Activated naive CD4-positive, alpha-beta T cell treated with anti-CD3 and anti-CD28 coated beads, Interleukin-2, amount 10 ng/mL, durations not matched to agents 7 days and 5 days (primary cell): ENCODE measurements at regions not wholly inside any gene's neighbourhood (a gene's known extent, or its start where the extent isn't known, plus 50 kb on each side); places are given as distances from the start of the nearest gene placed in this dataset.
"Not testable (repeated sequence)": the region's sequence is repeated elsewhere in the genome, so short reads cannot be mapped to it uniquely, and the experiment has no call there.

ENCODE experiments used
- CTCF ChIA-PET: fragments of 350-600 bp; sonication (Branson Sonifier 250); formaldehyde crosslinking; loops from one replicate; lab custom pipeline; 2021; ENCODE audit warnings: antibody characterized with exemption; lab: Charles Lee
- DNase-seq: peaks from one replicate; pipeline ENCODE4 v3.0.0-alpha.2; 2020
- H3K27ac Mint-ChIP-seq: one replicate; pipeline ENCODE4 v1.8.0; 2021; ENCODE audit warnings: mild to moderate bottlenecking, moderate library complexity, mixed read lengths
- H3K27me3 Mint-ChIP-seq: one replicate; pipeline ENCODE4 v1.8.0; 2021; ENCODE audit warnings: mild to moderate bottlenecking, mixed read lengths
- H3K36me3 Mint-ChIP-seq: one replicate; pipeline ENCODE4 v1.8.0; 2021; ENCODE audit warnings: mixed read lengths
- H3K4me1 Mint-ChIP-seq: one replicate; pipeline ENCODE4 v1.8.0; 2021; ENCODE audit warnings: mixed read lengths
- H3K4me3 Mint-ChIP-seq: one replicate; pipeline ENCODE4 v1.8.0; 2021; ENCODE audit warnings: mild to moderate bottlenecking, moderate library complexity, mixed read lengths
- H3K9me3 Mint-ChIP-seq: one replicate; pipeline ENCODE4 v1.8.0; 2021; ENCODE audit warnings: mixed read lengths

DNA sequence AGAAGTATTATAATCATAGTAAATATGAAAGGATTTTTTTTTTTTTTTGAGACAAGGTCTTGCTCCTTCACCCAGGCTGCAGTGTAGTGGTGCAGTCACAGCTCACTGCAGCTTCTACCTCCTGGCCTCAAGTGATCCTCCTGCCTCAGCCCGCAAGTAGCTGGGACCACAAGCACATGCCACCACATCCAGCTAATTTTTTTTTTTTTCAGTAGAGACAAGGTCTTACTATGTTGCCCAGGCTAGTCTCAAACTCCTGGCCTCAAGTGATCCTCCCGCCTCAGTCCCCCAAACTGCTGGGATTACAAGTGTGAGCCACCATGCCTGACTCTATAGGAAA is 86.2 kb upstream of the FOXN2 start:
- DNase-seq: no peak
- Mint-ChIP-seq H3K27ac (no peak overlapping the region), H3K4me1 (peaks cover 7% of the 10 kb centered on the region), H3K9me3 (no peaks in the 10 kb centered on the region), H3K36me3 (peaks cover 2% of the 10 kb centered on the region), H3K27me3 (peaks cover 4% of the 10 kb centered on the region), H3K4me3 (no peak overlapping the region)
- CTCF ChIA-PET: interaction anchor here (0.6 kb wide), 1 partner anchor 110 kb away, joined by 3 read pairs; no protein-coding TSS in a partner anchor

DNA sequence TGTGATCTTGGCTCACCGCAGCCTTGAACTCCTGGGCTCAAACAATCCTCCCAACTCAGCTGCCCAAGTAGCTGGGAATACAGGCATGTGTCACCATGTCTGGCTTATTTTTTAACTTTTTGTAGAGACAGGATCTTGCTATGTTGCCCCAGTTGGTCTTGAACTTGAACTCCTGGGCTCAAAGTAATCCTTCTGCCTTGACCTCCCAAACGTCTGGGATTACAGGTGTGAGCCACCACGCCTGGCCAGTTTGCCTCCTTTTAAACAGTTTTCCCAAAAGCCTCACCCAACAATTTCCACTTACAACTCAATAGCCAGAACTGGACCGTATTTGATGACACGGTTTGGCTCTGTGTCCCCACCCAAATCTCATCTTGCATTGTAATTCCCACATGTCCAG is 85.4 kb upstream of the FOXN2 start:
- H3K27ac Mint-ChIP-seq: no peak overlapping the region
- H3K27me3 Mint-ChIP-seq: peaks cover 4% of the 10 kb centered on the region
- CTCF ChIA-PET: no interaction called here
- H3K9me3 Mint-ChIP-seq: no peaks in the 10 kb centered on the region
- H3K4me1 Mint-ChIP-seq: peaks cover 7% of the 10 kb centered on the region
- H3K4me3 Mint-ChIP-seq: no peak overlapping the region
- peaks cover 2% of the 10 kb centered on the region for H3K36me3 Mint-ChIP-seq
- DNase-seq: no peak

DNA sequence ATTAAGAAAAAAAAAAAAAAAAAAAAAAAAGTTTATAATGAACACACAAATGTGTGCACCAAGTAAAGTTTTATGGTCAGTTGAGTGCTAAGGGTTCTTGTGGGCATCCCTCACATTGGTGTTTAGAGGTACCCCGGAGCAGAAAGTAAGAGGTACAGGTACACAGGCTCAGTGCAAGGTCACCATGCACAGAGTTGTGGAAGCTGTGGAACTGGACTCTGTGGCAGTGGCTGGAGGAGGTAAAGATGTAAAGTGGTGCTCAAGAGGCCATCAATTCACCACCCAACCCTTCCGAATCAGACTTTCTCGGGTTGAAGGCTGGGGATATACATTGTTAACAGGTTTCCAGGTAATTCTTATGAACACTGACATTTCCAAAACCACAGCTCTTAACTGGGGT is 83.6 kb upstream of the FOXN2 start:
- no peak for DNase-seq
- H3K27ac Mint-ChIP-seq: no peak overlapping the region
- no peak overlapping the region for H3K4me3 Mint-ChIP-seq
- CTCF ChIA-PET: no interaction called here
- H3K4me1 Mint-ChIP-seq: peaks cover 18% of the 10 kb centered on the region
- peaks cover 2% of the 10 kb centered on the region for H3K9me3 Mint-ChIP-seq
- H3K27me3 Mint-ChIP-seq: peaks cover 4% of the 10 kb centered on the region
- H3K36me3 Mint-ChIP-seq: peaks cover 4% of the 10 kb centered on the region

DNA sequence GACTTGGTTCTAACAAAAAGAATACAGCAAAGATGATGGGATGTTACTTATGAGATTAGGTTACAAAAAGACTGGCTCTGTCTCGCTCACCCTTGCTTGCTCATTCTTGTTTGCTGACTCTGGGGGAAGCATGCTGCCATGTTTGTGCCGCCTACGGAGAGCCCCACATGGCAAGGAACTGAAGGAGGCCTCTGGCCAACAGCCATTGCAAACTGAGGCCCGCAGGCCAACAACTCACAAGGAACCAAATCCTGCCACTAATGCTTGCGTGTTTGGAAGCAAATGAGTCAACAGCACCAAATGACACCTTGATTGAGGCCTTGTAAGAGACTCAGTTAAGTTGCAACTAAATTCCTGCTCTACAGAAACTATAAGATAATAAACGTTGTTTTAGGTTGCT is 82.1 kb upstream of the FOXN2 start:
- H3K27me3 Mint-ChIP-seq: peaks cover 4% of the 10 kb centered on the region
- CTCF ChIA-PET: no interaction called here
- H3K9me3 Mint-ChIP-seq: peaks cover 2% of the 10 kb centered on the region
- H3K36me3 Mint-ChIP-seq: peaks cover 6% of the 10 kb centered on the region
- H3K4me1 Mint-ChIP-seq: peaks cover 31% of the 10 kb centered on the region
- H3K27ac Mint-ChIP-seq: no peak overlapping the region
- no peak overlapping the region for H3K4me3 Mint-ChIP-seq
- DNase-seq: no peak

DNA sequence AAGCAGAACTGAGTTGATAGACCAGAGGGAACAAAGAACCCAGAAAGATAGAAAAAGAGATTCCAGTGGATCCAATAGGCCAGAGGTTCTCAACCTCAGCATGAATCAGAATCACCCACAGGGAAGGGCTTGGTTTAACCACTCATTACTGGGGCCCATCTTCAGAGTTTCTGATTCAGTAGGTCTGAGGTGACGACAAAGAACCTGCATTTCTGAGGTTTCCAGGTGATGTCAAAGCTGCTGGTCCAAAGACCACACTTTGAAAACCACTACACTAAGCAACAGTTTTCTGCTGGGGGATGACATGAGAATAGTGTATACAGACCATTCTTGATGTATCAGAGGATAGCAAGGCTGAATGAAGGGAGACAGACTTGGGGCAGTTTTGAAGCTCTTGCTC is 81.5 kb upstream of the FOXN2 start:
- peaks cover 31% of the 10 kb centered on the region for H3K4me1 Mint-ChIP-seq
- DNase-seq: no peak
- CTCF ChIA-PET: no interaction called here
- peaks cover 4% of the 10 kb centered on the region for H3K27me3 Mint-ChIP-seq
- H3K36me3 Mint-ChIP-seq: peaks cover 6% of the 10 kb centered on the region
- H3K9me3 Mint-ChIP-seq: peaks cover 2% of the 10 kb centered on the region
- no peak overlapping the region for H3K4me3 Mint-ChIP-seq
- peak overlapping the region; percentile 33 for H3K27ac Mint-ChIP-seq

DNA sequence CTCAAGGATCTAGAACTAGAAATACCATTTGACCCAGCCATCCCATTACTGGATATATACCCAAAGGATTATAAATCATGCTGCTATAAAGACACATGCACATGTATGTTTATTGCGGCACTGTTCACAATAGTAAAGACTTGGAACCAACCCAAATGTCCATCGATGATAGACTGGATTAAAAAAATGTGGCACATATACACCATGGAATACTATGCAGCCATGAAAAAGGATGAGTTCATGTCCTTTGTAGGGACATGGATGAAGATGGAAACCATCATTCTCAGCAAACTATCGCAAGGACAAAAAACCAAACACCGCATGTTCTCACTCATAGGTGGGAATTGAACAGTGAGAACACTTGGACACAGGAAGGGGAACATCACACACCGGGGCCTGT is 80.7 kb upstream of the FOXN2 start:
- H3K4me3 Mint-ChIP-seq, DNase-seq, H3K36me3 Mint-ChIP-seq, H3K27me3 Mint-ChIP-seq, H3K27ac Mint-ChIP-seq, CTCF ChIA-PET, H3K9me3 Mint-ChIP-seq: not testable (repeated sequence)
- H3K4me1 Mint-ChIP-seq: peaks cover 31% of the 10 kb centered on the region

DNA sequence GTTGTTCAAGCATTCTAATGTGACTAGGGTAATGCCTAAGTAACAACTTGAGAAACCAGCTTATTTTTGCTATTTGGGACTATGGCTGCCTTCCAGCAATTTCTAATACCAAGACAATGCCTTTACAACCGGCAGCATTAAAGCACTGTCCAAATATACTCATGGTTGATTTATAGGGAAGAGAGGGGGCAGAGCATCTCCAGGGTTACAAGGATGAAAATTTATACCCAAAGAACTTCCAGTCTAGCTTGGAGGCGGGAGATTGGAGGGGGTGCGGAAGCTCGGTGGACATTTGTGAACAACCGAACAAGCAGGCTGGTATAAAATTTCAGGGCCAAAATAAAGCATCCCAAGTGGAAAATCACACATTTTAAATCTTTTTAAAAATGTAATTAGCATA is 79.4 kb upstream of the FOXN2 start:
- peaks cover 6% of the 10 kb centered on the region for H3K36me3 Mint-ChIP-seq
- no peaks in the 10 kb centered on the region for H3K27me3 Mint-ChIP-seq
- H3K4me1 Mint-ChIP-seq: peaks cover 31% of the 10 kb centered on the region
- H3K4me3 Mint-ChIP-seq: no peak overlapping the region
- peaks cover 2% of the 10 kb centered on the region for H3K9me3 Mint-ChIP-seq
- DNase-seq: no peak
- CTCF ChIA-PET: no interaction called here
- no peak overlapping the region for H3K27ac Mint-ChIP-seq

DNA sequence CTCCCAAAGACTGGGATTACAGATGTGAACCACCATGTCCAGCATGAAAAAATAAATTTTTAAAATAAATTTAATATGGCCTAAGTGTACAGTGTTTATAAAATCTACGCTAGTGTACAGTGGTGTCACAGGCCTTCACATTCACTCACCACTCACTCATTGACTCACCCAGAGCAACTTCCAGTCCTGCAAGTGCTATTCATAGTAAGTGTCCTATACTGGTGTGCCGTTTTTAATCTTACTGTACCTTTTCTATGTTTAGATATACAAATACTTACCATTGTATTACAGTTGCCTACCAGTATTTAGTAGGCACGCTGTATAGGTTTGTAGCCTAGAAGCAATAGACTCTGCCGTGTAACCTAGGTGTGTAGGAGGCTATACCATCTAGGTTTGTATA is 76.1 kb upstream of the FOXN2 start:
- Mint-ChIP-seq H3K4me1 (peaks cover 24% of the 10 kb centered on the region), H3K9me3 (peaks cover 2% of the 10 kb centered on the region), H3K27me3 (no peaks in the 10 kb centered on the region), H3K27ac (no peak overlapping the region), H3K4me3 (no peak overlapping the region), H3K36me3 (peaks cover 8% of the 10 kb centered on the region)
- DNase-seq: no peak
- CTCF ChIA-PET: no interaction called here

DNA sequence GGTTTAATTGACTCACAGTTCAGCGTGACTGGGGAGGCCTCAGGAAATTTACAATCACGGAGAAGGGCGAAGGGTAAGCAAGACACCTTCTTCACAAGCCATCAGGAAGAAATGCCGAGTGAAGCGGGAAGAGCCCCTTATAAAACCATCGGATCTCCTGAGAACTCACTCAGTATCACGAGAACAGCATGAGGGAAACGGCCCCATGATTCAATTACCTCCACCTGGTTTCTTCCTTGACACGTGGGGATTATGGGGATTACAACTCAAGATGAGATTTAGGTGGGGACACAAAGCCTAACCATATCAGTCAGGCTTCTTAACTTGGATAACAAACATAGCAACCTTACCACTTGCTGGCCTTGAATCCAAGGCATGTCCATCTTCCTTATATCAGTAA is 73.6 kb upstream of the FOXN2 start:
- Mint-ChIP-seq H3K4me3 (no peak overlapping the region), H3K36me3 (peaks cover 5% of the 10 kb centered on the region), H3K9me3 (no peaks in the 10 kb centered on the region), H3K27ac (no peak overlapping the region), H3K27me3 (no peaks in the 10 kb centered on the region), H3K4me1 (peaks cover 13% of the 10 kb centered on the region)
- DNase-seq: no peak
- CTCF ChIA-PET: no interaction called here

DNA sequence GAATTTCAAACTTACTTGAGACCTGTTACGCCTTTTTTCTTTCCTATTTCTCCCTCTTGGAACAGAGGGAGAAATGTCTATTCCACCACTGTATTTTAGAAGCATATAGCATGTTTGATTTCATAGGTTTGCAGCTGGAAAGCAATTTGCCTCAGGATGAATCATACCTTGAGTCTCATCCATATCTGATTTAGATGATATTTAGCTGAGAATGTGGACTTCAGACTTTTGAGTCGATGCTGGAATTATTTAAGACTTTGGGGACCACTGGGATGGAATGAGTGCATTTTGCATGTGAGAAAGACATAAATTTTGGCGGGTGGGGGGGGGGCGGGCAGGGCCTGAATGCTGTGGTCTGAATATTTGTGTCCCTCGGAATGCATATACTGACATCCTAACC is 67.3 kb upstream of the FOXN2 start:
- CTCF ChIA-PET: no interaction called here
- DNase-seq: no peak
- H3K36me3 Mint-ChIP-seq: no peaks in the 10 kb centered on the region
- no peaks in the 10 kb centered on the region for H3K9me3 Mint-ChIP-seq
- no peak overlapping the region for H3K4me3 Mint-ChIP-seq
- H3K27ac Mint-ChIP-seq: no peak overlapping the region
- H3K27me3 Mint-ChIP-seq: no peaks in the 10 kb centered on the region
- H3K4me1 Mint-ChIP-seq: peaks cover 12% of the 10 kb centered on the region

DNA sequence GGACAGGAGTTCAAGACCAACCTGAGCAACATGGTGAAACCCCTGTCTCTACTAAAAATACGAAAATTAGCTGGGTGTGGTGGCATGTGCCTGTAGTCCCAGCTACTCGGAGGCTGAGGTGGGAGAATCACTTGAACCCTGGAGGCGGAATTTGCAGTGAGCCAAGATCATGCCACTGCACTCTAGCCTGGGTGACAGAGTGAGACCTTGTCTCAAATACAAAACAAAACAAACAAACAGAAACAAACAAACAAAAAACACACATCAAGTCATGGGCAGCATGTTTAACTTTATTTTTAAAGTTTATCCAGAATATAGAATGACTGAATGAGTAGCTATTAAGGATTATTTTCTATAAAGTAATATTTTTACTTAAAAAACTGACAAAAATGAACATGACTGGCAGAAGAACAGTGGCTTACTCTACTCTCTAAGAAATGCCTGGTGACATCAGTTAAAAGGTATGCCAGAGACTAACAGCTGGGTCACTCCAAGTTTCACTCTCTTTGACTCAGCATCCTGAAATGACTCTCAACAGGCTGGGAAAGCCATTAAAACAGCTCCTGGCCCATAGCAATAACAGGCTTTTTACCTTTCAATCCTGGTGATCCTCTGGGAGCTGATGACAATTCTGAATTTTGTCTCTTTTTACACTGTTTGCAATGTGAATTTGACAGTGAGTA is 66.1 kb upstream of the FOXN2 start:
- Mint-ChIP-seq H3K9me3 (no peaks in the 10 kb centered on the region), H3K27ac (no peak overlapping the region), H3K4me1 (peaks cover 12% of the 10 kb centered on the region), H3K27me3 (no peaks in the 10 kb centered on the region), H3K36me3 (no peaks in the 10 kb centered on the region), H3K4me3 (no peak overlapping the region)
- DNase-seq: no peak
- CTCF ChIA-PET: interaction anchor here (0.9 kb wide), 1 partner anchor 12 kb away, joined by 3 read pairs; no protein-coding TSS in a partner anchor

DNA sequence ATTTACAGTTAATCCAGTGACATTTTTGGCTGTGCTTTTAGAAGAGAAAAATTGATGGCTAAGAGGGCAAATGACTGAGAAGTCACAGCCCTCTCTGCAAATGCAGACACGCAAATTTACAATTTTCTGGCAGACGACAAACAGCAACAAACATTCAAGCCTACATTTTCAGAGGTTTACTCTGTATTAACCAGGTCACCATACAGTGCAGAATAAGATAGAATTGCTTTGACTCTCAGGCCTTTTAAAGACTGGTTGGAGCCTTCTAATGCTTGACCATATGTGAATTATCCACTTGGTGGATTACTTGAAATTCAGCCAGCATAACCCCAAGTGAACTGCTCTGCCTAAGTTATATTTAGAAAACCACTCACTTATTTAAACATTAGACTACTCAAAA is 65.5 kb upstream of the FOXN2 start:
- Mint-ChIP-seq H3K27me3 (no peaks in the 10 kb centered on the region), H3K4me1 (peaks cover 12% of the 10 kb centered on the region), H3K27ac (no peak overlapping the region), H3K9me3 (no peaks in the 10 kb centered on the region), H3K36me3 (no peaks in the 10 kb centered on the region), H3K4me3 (no peak overlapping the region)
- CTCF ChIA-PET: no interaction called here
- DNase-seq: no peak

DNA sequence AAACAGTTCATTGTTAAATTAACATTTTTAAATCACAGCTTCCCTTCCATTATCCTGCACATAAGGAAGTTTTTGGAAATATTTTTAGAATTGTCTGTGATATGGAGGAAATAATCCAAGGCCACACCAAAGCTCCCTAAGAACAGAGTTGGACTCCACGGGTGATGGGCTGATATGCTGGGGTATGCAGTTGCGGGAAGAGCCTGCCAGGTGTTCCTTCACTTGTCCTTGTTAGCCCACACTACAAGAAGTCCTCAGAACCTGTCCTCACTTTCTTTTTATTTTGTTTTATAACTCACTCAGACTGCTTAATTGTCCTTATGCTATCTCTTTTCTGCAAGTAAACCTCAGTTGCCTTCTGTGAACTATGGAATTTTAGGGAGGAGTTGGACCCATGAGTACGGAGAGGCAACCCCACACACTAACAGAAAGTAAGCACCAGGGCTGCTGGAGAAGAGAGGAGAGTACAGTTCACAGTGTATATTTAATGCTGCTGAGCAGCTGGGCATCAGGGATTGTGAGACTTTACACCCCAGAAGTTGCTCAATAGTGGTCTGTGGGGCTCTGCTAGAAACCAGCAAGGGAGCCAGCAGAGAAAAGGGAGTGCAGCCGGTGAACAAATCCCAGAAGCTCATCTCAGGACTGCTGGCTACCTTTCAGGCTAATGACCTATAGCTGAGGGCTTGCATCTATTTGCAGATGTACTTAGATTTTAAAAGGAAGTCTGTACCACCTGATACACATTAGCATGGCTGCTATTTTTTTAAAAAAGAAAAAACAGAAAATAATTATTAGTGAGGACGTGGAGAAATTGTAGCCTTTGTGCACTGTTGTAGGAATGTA is 64.6 kb upstream of the FOXN2 start:
- no peaks in the 10 kb centered on the region for H3K9me3 Mint-ChIP-seq
- no peaks in the 10 kb centered on the region for H3K36me3 Mint-ChIP-seq
- H3K4me3 Mint-ChIP-seq: no peak overlapping the region
- DNase-seq: no peak
- no peaks in the 10 kb centered on the region for H3K27me3 Mint-ChIP-seq
- H3K4me1 Mint-ChIP-seq: peaks cover 12% of the 10 kb centered on the region
- CTCF ChIA-PET: no interaction called here
- no peak overlapping the region for H3K27ac Mint-ChIP-seq

DNA sequence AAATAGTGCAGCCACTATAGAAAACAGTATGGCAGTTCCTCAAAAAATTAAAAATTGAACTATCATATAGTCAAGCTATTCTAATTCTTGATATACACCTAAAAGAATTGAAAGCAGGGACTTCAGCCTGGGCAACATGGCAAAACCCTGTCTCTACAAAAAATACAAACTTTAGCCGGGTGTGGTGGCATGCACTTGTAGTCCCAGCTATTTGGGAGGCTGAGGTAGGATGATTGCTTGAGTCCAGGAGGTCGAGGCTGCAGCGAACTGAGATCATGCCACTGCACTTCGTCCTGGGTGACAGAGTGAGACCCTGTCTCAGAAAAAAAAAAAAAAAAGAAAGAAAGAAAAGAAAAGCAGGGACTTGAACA is 64.0 kb upstream of the FOXN2 start:
- H3K27ac Mint-ChIP-seq: no peak overlapping the region
- peaks cover 12% of the 10 kb centered on the region for H3K4me1 Mint-ChIP-seq
- H3K4me3 Mint-ChIP-seq: no peak overlapping the region
- CTCF ChIA-PET: no interaction called here
- H3K27me3 Mint-ChIP-seq: no peaks in the 10 kb centered on the region
- DNase-seq: no peak
- no peaks in the 10 kb centered on the region for H3K9me3 Mint-ChIP-seq
- H3K36me3 Mint-ChIP-seq: no peaks in the 10 kb centered on the region

DNA sequence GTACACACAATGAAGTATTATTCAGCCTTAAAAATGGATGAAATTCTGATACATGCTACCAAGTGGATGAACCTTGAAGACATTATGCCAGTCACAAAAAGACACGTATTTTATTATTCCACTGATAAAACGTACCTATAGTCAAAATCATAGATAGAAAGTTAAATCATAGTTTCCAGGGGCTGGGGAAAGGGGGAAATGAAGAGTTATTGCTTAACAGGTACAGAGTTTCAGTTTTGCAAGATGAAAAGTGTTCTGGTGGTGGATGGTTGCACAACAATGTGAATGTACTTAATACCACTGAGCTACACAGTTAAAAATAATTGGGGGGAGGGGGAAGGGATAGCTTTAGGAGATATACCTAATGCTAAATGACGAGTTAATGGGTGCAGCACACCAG is 63.5 kb upstream of the FOXN2 start:
- Mint-ChIP-seq H3K27ac (no peak overlapping the region), H3K36me3 (no peaks in the 10 kb centered on the region), H3K4me1 (peaks cover 12% of the 10 kb centered on the region), H3K4me3 (no peak overlapping the region), H3K9me3 (no peaks in the 10 kb centered on the region), H3K27me3 (no peaks in the 10 kb centered on the region)
- CTCF ChIA-PET: interaction anchor here (0.6 kb wide), 1 partner anchor 116 kb away, joined by 3 read pairs; no protein-coding TSS in a partner anchor
- DNase-seq: no peak
